K562 (cell line): ENCODE measurements at regions not wholly inside any gene's neighbourhood (a gene's known extent, or its start where the extent isn't known, plus 50 kb on each side); places are given as distances from the start of the nearest gene placed in this dataset.

Source experiments
- BHLHE40 ChIP-seq: IDR thresholded peaks from 2 replicates; pipeline ENCODE4 v1.6.1; 2011; ENCODE audit warnings: low read length, improper control_type of control experiment
- LARP7 ChIP-seq: fragments of 450-650 bp; IDR thresholded peaks from 2 replicates; pipeline ENCODE4 v1.6.1; 2016
- TF ChIP-seq, protein P1 (sequence below): sonication (generic); formaldehyde crosslinking; IDR thresholded peaks from 2 replicates; pipeline ENCODE4 v1.4.0; 2020; ENCODE audit warnings: mild to moderate bottlenecking, missing genetic modification reagents
- TF ChIP-seq, protein P2 (sequence below), 3 experiments: IDR thresholded peaks in 2 of 3; conservative IDR thresholded peaks in 1 of 3; 2 replicates each; pipeline ENCODE4 v1.5.1; 2011 to 2012; ENCODE audit warnings: low read length in 3 of 3, mild to moderate bottlenecking in 3 of 3, control low read depth in 2 of 3, improper control_type of control experiment in 1 of 3, inconsistent platforms in 1 of 3, low read depth in 1 of 3, mixed read lengths in 1 of 3, moderate library complexity in 1 of 3; ENCODE audit not compliant: insufficient read depth in 2 of 3

DNA sequence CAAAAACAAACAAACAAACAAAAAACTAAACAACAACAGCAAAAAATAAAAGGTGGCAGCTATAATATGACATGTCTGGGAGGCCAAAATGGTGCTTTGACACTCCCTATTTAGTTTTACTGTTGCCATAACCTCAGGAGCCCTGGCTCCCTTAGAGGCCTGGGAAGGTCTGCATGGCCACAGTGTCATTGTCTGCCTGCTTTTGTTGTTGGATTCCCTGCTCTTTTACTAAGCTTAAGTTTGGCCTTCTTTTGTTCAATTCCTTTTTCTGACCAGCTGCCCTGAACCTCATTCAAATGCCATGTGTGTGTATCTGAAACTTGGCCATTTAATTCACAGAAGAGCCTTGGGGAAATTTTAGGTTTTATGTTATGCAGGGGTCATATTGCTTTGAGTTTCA, 458.2 kb downstream of the TMEM232 start:
- TF ChIP-seq, protein P1, sequence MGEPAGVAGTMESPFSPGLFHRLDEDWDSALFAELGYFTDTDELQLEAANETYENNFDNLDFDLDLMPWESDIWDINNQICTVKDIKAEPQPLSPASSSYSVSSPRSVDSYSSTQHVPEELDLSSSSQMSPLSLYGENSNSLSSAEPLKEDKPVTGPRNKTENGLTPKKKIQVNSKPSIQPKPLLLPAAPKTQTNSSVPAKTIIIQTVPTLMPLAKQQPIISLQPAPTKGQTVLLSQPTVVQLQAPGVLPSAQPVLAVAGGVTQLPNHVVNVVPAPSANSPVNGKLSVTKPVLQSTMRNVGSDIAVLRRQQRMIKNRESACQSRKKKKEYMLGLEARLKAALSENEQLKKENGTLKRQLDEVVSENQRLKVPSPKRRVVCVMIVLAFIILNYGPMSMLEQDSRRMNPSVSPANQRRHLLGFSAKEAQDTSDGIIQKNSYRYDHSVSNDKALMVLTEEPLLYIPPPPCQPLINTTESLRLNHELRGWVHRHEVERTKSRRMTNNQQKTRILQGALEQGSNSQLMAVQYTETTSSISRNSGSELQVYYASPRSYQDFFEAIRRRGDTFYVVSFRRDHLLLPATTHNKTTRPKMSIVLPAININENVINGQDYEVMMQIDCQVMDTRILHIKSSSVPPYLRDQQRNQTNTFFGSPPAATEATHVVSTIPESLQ (CRISPR knock-in tag) = no peak
- TF ChIP-seq BHLHE40 = no peak
- TF ChIP-seq, protein P2, sequence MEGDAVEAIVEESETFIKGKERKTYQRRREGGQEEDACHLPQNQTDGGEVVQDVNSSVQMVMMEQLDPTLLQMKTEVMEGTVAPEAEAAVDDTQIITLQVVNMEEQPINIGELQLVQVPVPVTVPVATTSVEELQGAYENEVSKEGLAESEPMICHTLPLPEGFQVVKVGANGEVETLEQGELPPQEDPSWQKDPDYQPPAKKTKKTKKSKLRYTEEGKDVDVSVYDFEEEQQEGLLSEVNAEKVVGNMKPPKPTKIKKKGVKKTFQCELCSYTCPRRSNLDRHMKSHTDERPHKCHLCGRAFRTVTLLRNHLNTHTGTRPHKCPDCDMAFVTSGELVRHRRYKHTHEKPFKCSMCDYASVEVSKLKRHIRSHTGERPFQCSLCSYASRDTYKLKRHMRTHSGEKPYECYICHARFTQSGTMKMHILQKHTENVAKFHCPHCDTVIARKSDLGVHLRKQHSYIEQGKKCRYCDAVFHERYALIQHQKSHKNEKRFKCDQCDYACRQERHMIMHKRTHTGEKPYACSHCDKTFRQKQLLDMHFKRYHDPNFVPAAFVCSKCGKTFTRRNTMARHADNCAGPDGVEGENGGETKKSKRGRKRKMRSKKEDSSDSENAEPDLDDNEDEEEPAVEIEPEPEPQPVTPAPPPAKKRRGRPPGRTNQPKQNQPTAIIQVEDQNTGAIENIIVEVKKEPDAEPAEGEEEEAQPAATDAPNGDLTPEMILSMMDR (IDR thresholded peaks at IDR 0.05 in 2 of 3, conservative IDR thresholded peaks at IDR 0.05 in 1 of 3; ENCODE audit: insufficient read depth in 2 of 3, low read depth in 1 of 3, low read length in 3 of 3) = no peak
- no peak for TF ChIP-seq LARP7
